H1 (cell line): ENCODE measurements at regions not wholly inside any gene's neighbourhood (a gene's known extent, or its start where the extent isn't known, plus 50 kb on each side); places are given as distances from the start of the nearest gene placed in this dataset.

Experiments
- ATF2 ChIP-seq: IDR thresholded peaks from 2 replicates; pipeline ENCODE4 v1.6.1; 2012; ENCODE audit warnings: low read length, inconsistent platforms
- RAD21 ChIP-seq, 2 experiments: IDR thresholded peaks in 1 of 2; conservative IDR thresholded peaks in 1 of 2; 2 replicates each; pipeline ENCODE4 v1.6.1; 2011; ENCODE audit warnings: low read depth in 2 of 2, low read length in 2 of 2, improper control_type of control experiment in 1 of 2, inconsistent platforms in 1 of 2, mild to moderate bottlenecking in 1 of 2, moderate library complexity in 1 of 2
- SIRT6 ChIP-seq: IDR thresholded peaks from one replicate; pipeline ENCODE4 v1.7.1; 2012; ENCODE audit warnings: low read length, inconsistent platforms
- SIX5 ChIP-seq: IDR thresholded peaks from 2 replicates; pipeline ENCODE4 v1.6.1; 2011; ENCODE audit warnings: mild to moderate bottlenecking, low read depth, low read length
- SP4 ChIP-seq: IDR thresholded peaks from 2 replicates; pipeline ENCODE4 v1.6.1; 2012; ENCODE audit warnings: low read length, inconsistent platforms

- TF ChIP-seq ATF2 = no peak
- no peak for TF ChIP-seq SIRT6
- TF ChIP-seq RAD21 (IDR thresholded peaks at IDR 0.05 in 1 of 2, conservative IDR thresholded peaks at IDR 0.05 in 1 of 2; ENCODE audit: low read depth in 2 of 2, low read length in 2 of 2) = peak; percentile 35 to 57
- TF ChIP-seq SIX5 = no peak
- no peak for TF ChIP-seq SP4
Measured at GRCh38 chr2:126749537-126749936, 93.6 kb downstream of the GYPC start (continued).
